ENCODE measurements at regions not wholly inside any gene's neighbourhood (a gene's known extent, or its start where the extent isn't known, plus 50 kb on each side); places are given as distances from the start of the nearest gene placed in this dataset.
"Not testable (repeated sequence)": the region's sequence is repeated elsewhere in the genome, so short reads cannot be mapped to it uniquely, and the experiment has no call there.

DNA sequence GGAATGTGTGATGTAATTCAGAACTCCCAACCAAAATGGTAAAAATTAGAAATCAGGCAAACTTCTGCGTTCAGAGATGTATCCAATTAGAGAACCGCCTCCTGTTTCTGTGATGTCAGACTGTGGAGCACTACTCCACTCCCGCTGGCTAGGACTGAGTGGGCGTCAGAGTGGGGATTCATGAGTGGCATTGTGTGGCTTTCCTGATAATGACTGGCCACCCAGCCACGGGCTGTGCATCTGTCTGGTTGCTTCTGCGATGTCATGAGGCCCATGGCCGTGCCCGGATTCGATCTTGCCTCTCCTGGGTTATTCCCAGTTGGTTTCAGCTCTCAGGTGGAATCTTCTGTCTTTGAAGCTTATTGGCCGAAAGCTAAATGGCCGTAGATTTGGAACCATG lies 87.1 kb upstream of the KCNA1 start:
- DNase-seq (ENCODE audit: low read depth in 2 of 2) = no peak

DNA sequence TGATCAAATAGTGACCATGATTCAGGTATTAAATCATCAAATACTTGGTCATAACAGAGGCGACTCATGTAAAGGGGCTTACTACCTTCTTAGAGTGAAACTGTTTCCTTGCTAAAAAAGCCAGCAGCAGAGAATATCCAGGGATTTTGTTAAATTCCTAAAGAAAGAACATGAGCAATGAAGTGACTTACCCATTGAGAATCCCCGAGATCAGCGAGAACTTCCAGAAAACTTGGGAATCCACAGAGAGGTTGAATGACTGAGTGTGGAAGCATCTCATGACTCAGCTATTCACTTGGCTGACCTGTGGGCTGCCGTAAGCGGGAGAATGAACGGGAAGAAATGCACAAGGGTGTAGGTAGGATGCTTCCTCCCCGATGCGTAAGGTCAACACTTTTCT lies 85.3 kb upstream of the KCNA1 start:
- DNase-seq (ENCODE audit: low read depth in 2 of 2) = no peak

DNA sequence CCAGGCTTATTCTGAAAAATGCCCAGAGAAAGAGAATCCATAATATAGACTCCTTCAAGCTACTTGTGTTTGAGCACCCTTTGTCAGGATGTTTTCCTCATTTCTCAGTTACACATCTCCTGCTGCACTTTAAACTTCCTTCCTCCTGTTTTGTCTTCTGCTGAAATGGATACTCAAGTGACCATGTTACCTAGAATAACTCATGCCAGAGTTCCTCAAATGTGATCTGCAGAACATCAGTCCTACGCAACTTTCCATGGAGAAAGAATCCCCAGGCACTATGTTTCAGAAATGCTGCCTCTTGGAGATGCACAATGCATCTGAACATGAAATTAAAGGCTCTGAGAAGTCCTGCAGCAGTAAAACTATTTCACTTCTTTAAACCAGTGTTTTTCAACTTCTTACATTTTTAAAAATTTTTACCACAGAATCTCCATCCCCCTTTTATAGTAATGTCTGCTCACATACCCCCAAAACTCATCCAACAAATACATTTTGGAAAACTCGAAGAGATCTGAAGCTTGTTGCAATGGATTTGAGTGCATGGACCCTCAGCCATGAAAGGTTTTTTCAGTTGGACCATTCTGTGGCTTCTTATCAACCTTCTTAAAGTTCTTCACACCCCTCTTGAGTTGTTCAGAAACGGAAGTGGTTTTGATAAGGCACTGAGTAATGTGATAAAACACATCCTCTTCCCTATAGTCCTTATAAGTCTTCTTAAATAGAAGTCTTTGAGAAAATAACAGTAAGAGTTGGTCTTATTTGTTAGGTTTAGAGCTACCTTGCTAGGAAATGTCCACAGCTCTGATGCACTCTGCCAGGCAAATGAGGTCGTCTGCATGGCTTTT lies 84.5 kb upstream of the KCNA1 start:
- no peak for DNase-seq (ENCODE audit: low read depth in 2 of 2)

DNA sequence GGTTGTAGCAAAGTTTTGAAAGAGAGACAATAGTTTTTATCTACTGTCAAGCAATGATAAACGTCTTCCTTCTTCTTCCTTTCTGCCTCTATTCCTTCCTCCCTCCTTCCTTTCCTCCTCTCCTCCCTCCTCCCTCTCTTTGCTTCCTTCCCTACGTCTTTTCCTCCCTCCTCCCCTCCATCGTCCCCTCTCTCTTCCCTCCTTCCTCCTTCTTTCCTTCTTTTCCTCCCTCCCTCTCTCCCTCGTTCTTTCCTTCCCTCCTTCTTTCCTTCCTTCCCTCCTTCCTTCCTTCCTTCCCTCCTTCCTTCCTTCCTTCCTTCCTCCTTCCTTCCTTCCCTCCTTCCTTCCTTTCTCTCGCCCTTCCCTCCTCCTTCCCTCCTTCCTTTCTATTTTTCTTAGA lies 82.8 kb upstream of the KCNA1 start:
- no peak for DNase-seq (ENCODE audit: low read depth in 2 of 2)

DNA sequence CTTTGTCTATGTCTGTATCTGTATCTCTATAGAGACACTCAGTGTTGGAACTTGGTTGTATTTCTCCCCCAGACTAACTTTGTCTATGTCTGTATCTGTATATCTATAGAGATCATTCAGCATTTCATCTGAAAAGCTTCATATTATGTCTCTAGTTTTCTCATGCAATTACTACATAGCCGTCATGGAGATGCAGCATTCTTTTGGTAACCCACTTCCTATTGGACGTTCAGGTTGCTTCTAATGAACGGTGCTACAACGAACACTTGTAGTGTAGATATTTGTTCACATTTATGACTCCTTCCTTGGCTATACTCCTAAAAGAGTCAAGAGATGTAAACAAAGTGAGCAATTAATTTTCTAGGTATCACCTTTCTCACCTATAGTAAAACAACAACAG lies 81.5 kb upstream of the KCNA1 start:
- no peak for DNase-seq (ENCODE audit: low read depth in 2 of 2)

DNA sequence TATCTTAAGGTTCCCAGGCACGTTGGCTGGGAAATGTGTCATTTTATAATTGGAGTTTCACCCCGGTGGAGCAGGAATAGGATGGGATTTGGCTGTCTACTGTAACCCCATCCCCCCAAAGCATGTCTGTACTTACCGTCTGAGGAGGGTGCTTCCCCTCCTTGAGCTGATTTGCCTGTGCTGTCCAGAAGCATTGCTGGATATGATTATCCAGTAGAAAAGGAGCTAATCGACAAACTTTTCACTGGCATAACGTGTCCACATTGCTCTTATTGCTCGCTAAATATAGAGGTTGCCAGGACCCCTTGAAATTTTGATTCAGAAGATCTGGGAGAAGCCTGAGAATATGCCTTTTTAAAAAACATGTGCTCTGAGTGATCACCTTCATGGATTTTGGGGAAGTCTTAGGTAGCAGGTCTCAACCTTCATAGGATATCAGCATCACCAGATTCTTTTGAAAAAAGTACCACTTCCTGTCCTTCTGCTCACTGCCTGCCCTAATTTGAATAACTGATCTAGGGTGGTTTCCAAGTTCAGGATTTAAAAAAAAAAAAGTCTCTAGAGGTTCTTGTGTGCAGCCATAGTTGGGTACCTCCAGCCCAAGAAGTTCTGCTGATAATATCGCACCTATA lies 80.4 kb upstream of the KCNA1 start:
- DNase-seq (ENCODE audit: low read depth in 2 of 2) = no peak

DNA sequence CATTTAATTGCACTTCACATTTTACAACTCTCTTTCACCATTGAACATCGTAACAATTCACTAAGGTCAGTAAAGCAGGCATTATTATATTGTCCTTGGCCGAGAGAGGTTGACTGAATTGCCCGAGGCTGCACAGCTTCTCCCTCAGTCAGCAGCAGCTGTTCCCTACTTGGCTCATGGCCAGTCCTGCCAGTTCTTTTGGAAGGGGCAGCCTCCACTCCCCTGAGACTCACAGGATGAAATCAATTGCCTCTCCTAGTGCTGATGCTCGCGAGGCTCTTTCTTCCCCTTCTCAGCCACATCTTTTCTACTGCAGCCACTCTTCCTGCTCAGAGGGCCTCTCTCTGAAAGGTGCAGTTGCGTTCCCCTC lies 79.9 kb upstream of the KCNA1 start:
- DNase-seq (ENCODE audit: low read depth in 2 of 2) = no peak

DNA sequence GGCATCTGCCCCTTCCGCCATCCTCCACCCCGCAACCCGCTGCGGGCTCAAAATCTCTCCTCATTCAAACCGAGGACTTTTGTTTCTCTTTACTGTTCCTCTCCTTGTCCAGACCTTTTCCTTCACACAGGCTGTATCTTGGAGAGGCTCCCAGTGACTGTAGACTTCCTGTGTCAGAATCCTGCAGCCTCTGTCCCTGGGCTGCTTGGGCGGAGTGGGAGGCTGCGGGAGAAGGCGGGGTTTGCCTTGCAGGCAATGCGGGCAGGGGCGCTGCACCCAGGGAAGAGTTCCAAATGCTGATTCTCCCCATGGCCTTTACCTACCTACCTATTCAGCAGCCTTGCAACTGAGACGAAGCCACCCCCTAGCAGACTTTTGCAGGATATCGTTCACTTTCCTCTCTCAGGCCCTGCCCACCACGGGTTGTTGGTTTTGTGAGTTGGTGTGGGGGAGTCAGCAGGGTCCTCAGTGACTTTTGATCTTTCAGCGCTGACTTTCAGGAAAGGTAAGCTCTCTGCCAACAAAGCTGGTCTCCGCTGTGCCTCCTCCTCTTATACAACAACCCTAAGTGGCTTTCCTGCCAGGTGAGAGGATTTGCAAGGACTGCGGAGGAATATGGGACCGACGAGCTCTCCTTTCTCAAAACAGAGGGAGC lies 79.0 kb upstream of the KCNA1 start:
- DNase-seq (ENCODE audit: low read depth in 2 of 2) = no peak

DNA sequence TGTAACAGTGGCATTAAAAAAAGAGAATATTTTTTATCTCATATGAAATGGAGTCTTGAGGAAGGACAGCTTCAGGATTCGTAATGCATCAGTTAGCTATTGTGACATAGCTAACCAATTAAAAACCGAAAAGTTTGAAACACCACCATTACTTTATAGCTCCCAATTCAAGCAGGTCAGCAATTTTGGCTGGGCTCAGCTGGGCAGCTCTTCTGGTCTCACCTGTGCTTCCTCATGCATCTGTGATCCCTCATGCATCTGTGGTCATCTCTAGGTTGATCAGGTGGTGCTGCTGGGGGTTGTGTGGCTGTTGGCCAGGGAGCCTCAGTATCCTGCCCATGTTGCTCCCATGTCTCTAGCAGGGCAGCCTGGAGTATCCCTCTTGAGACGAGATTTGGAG lies 76.7 kb upstream of the KCNA1 start:
- no peak for DNase-seq (ENCODE audit: low read depth in 2 of 2)

DNA sequence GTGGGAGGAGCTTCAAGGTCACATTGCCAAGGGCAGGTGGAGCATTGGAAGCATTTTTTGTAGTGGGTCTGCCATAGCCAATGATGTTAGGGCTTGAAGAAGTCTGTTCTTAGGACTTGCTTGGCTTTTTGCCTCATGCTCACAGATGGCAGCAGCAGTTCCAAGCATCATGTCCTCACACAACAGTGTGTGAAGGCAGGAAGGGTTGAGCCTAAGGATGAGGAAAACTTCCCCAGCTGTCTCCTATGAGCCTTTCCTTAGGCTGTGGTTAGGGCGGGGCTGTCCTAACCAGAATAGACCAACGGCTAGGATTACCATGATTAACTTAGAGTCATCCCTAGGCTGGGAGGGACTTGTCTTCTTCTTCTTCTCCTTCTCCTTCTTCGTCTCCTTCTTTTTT lies 76.2 kb upstream of the KCNA1 start:
- no peak for DNase-seq (ENCODE audit: low read depth in 2 of 2)

DNA sequence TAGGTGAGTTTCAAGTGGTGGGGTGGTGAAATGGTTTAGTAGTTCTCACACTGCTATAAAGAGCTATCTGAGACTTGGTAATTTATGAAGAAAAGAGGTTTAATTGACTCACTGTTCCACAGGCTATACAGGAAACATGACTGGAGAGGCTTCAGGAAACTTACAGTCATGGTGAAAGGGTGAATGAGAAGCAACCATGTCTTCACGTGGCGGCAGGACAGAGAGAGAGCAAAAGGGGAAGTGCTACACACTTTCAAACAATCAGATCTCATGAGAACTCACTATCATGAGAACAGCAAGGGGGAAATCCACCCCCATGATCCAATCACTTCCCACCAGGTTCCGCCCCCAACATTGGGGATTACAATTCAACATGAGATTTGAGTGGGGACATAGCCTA lies 67.3 kb upstream of the KCNA1 start:
- DNase-seq (ENCODE audit: low read depth in 2 of 2) = not testable (repeated sequence)

DNA sequence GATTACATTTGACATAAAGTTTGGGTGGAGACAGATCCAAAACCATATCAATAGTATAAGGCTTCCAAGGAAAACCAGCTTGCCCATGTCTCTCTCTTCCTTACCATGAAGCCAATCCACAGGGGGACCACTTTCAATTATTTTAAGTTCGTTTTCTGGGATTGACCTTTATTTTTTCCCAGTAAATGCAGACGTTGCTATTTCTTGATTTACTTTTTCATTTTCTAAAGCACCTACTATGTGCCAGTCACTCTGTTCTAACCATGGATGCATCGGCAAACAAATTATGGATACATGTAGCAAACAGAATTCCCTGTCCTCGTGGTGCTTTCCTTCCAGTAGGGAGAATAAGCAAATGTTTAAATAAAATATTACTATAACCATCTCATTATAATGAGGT lies 65.8 kb upstream of the KCNA1 start:
- DNase-seq (ENCODE audit: low read depth in 2 of 2) = no peak

DNA sequence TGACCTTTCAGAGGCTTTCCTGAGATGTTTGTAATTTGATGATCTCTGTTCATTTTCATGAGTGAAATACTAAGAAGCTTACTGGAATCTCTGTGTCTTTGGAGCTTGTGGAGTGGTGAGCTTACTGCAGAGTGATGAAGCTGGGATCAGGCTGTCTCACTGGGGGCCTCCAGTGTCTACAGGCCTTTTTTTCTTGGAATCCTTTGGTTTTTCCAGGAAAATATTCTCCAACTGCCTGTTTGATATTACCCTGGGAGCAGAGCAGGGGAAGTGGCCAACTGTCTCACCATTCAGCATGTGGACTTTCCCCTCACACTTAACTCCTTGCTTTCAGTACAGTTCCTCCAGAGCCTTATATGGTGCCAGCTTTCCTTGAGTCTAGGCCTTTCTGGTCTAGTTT lies 62.0 kb upstream of the KCNA1 start:
- no peak for DNase-seq (ENCODE audit: low read depth in 2 of 2)

DNA sequence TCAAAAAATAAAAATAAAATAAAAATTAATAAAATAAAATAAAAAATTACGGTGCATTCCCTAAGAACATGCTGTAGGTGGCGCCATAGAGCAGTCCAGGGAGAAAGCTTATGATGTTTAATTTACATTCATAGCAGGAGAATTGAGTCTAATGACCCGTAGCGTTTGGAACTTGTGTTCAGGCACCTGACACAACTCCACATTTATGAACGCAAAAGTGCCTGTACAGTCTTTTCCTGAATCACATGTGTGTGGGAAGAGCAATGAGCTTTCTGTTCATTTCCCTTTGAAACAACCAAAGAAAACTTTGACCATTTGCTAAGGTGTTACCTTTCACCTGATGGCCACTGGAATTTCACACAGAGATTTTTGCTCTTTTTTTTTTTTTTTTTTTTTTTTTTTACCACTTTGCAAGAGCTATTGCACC lies 60.6 kb upstream of the KCNA1 start:
- DNase-seq (ENCODE audit: low read depth in 2 of 2) = no peak

DNA sequence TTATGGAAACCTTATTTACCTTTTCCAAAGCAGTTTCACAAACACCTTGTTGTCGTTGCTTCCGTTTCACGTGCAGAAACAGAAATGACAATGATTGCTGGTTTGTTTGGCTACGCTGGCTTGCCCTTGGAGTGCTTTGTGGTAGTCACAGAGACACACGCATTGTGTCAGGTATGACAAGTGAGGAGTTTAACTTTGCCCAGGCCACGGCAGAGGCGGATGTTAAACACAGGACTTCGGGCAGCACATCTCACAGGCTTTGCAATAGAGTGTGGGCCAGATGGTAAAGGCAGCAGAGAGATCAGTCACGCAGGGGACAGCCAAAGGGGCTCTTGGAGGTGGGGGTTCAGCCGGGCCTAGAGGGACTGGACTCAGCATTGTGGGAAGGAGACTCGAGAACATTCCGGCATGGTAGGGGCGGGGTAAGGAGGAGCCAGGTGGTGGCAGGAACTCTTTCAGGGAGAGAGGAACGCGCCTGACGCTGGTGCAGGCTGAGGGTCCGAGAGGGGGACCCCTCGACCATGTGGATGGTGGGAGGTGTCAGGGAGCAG lies 59.8 kb upstream of the KCNA1 start:
- DNase-seq (ENCODE audit: low read depth in 2 of 2) = no peak

DNA sequence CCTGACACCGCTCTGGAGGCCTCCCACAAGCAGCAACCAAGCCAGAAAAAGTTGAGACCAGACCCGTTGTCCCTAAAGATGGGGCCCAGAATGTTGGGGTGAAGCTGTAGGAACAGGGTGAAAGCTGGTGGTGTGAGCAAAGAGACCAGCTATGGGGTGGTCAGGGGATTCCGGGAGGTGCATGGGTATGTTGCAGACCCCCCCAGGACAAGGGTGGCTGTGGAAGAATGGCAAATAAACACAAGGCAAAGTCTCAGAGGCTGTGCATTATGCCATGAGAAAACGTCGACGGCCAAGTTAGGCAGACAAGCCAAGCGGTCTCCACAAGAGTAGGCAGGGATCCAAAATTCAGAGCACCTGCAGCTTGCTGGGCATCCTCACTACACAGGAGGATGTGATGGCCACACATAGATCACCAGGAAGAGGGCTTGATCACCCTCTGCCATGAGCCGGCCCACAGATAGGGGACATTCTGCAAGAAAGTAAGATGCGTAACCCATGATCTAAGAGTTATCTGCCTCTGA lies 58.8 kb upstream of the KCNA1 start:
- no peak for DNase-seq (ENCODE audit: low read depth in 2 of 2)

DNA sequence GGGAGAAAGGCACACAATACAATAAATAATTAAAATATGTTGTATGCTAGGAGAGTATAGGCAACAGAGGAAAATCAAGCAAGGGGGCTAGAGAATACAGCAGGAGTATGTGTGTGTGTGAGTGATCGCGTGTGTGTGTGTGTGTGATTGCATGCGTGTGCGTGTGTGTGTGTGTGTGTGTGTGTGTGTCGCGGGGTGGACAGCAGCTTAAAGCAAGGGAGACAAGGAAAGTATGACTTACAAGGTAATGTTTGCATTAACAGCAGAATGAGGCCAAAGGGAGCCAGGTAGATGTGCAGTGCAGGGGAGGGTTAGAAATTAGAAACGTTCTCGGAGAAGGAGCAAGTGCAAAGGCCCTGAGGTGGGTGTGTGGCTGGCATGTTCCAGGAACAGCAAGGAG lies 57.4 kb upstream of the KCNA1 start:
- no peak for DNase-seq (ENCODE audit: low read depth in 2 of 2)

DNA sequence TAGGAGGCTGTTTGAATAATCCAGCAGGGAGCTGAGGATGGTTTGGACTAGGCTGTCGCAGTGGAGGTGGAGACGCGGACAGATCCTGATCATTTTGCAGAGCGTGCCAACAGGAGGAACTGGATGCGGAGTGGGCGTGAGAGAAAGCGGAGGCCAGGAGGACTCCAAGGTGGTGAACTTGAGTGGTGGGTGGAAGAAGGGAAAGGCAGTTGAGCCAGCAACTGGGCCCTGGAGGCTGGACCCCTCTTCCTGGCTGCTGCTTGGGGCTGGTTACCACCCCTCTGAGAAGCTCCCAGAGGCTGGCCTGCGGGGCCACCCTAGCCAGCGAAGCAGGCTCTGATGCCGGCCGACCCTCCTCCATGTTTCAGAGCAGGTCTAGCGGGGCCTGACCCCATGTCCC lies 56.8 kb upstream of the KCNA1 start:
- DNase-seq (ENCODE audit: low read depth in 2 of 2) = no peak

DNA sequence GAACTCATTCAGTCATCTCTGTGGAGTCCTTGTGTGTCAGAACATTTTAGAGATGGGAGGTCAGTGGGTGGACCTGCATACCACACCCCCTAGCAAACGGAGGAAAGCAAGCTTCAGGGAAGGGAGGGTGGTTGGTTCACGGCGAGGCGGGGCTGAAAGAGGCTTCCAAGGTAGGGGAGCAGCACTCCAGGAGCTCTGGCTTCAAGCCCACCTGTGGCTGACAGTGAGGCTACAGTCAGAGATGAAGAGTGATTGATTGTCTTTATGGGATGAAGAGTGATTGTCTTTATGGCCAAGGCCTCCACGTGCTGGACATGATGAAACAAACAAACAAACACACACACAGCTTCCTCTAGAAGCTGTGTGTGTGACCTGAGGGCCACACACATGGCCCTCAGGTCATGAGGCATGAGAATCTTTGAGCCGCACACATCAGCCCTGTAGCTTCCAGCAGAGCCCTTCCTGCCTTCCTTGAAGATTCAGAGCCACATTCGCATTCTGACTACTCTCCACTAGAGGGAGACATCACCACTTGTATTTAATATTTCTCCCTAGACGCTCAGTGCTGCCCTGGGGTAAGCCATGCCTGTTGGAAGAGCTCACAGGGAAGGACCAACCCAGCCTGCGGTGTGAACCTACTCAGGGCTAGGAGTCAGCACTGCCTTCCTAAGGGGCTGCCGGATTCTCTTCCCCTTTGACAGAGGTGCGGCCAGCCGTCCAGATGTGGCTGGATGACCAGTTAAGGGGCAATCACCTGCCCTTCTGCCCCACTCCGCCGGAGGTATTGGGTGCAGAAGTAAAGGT lies 54.4 kb upstream of the KCNA1 start:
- DNase-seq (ENCODE audit: low read depth in 2 of 2) = peak in 1 of 2 donors; percentile 11

DNA sequence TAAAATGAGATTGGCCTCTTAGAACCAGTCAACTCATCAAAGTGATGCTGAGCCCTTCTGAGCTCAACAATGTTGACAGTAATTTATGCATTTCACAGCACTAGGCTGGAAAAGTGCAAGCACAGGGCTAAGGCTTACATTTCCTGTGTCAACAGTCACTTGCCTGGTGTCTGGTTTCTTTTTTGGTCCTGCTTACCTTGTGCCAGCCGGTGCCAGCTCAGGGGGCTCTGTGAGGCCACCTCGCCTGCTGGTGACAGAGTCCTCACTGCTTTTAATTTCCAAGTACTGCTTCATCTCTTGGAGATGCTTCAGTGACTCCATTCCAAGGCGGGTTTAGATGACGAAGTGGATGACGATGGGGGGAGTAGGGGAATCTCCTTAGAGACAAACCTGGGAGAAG lies 53.1 kb upstream of the KCNA1 start:
- no peak for DNase-seq (ENCODE audit: low read depth in 2 of 2)

DNA sequence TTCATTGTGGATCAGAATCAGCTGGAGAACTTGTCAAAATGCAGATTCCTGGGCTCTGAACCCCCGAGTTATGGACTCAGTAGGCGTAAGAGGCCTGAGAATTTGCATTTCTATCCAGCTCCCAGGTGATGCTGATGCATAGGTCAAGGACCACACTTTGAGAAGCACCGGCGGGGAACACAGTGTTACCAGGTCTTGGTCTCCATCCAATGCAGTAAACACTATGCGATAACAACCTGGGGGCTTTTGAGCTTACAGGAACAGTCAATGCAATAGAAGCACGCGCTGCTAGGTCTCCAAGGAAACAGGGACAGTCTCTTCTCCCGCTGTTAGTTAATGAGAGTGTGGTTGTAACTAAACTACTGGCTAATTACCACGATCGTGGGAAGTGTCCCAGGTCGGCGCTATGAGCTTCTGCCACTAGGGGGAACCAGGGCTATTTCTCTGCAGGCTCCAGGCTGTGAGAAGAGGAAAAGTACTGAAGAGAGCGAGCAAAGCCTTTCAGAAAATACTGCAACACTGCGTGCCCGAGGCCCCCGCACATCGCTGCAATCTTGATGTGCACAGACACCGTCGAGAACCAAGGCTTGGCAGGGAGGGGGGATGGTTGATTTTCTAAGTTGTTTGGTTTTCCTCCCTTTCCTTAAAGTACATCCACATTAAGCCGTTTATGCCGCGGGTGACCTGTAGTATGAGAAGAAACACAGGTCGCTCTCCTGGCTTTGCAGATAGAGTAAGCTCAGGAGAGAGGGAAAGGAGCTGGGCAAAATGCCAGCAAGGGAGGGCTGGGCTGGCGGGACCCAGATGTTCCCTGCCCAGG lies 52.0 kb upstream of the KCNA1 start:
- peak; percentile 48 to 54 for DNase-seq (ENCODE audit: low read depth in 2 of 2)

Measured in stimulated activated CD8-positive, alpha-beta memory T cell treated with anti-CD3 and anti-CD28 coated beads, Interleukin-2, amount 100 ng/mL, for 1 hour (primary cell).